ENCODE measurements at regions not wholly inside any gene's neighbourhood (a gene's known extent, or its start where the extent isn't known, plus 50 kb on each side); places are given as distances from the start of the nearest gene placed in this dataset.
"Not testable (repeated sequence)": the region's sequence is repeated elsewhere in the genome, so short reads cannot be mapped to it uniquely, and the experiment has no call there.

- not testable (repeated sequence) for H3K9me3 Mint-ChIP-seq; DNase-seq (ENCODE audit: low spot score in 2 of 2); H3K36me3 Mint-ChIP-seq; H3K27ac Mint-ChIP-seq; ATAC-seq
These were observed 229.7 kb upstream of the PRSS58 start for GRCh38 chr7:142487565-142487964.

- no peak for DNase-seq (ENCODE audit: low spot score in 2 of 2)
- no peak for ATAC-seq
- peak overlapping the region in 1 of 2 donors; percentile 44 for H3K27ac Mint-ChIP-seq
- H3K9me3 Mint-ChIP-seq = no peaks in the 10 kb centered on the region
- no peaks in the 10 kb centered on the region for H3K36me3 Mint-ChIP-seq
These were observed 229.3 kb upstream of the PRSS58 start for GRCh38 chr7:142487124-142487523.

DNA sequence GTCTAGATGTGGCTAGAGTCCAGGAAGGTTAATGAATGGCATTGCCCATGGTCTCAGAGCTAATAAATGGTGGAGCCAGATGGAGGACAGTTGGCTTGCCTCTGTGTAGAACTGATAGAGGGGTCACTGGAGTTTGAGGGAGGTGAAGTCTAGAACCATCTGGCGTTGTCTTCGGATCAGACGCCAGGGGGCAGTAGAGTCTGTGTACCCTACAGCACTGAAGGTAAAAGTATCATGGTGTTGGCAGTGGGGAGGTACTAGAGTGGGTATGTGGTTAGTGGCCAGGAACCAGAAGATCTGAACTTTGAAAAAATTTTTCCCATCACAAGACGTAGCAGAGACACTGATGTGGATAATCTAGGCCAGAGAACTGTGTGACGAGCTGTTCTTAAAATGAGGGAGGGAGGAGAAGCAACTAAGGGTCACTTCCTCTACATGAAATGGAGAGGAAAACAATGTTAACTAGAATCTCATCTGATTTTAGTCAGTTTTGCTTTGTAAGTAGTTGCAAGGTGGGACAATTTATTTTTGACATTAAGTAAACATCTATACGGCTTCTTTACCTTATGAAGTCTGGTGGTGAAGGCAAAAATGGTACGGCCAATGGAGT, 227.9 kb upstream of the PRSS58 start:
- peak; percentile 32 to 54 for ATAC-seq
- no peaks in the 10 kb centered on the region for H3K36me3 Mint-ChIP-seq
- H3K27ac Mint-ChIP-seq = peak overlapping the region in 1 of 2 donors; percentile 37
- no peaks in the 10 kb centered on the region for H3K9me3 Mint-ChIP-seq
- peak in 1 of 2 donors; percentile 25 for DNase-seq (ENCODE audit: low spot score in 2 of 2)

- ATAC-seq (no peak), DNase-seq (ENCODE audit: low spot score in 2 of 2) (no peak)
- no peaks in the 10 kb centered on the region for H3K9me3 Mint-ChIP-seq
- no peaks in the 10 kb centered on the region for H3K36me3 Mint-ChIP-seq
- H3K27ac Mint-ChIP-seq = peak overlapping the region in 1 of 2 donors; percentile 82
These were observed 225.9 kb upstream of the PRSS58 start for GRCh38 chr7:142483659-142484317.

DNA sequence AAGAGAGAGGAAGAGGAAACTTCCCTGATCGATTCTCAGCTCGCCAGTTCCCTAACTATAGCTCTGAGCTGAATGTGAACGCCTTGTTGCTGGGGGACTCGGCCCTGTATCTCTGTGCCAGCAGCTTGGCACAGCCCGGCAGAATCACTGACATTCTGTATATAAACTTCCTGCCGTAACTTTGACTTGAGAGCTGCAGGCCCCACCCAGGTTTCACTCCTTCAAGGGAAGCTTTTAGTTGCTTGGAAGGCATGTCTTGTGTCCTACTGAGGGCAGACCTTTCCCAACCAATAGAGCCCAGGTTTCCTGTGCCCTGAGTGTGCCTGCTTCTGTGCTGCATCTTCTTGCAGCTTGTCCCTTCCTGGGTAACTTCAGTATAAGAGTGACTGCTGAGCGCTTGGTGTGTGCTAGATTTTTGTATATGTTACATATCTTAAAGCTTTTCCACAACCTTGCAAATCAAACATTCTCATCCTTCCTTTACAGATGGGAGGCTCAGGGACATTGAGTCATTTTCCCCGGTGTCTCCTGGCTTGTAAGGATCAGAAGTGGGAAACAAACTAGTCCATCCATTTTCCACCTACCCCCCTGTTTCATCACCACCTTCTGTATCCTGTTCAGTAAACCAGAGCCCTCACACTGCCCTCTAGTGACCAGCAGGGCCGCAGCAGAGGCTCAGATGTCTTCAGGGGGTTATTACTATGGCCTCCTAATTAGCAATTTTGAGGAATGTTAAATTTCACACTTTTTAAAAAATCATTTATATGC, 225.2 kb upstream of the PRSS58 start:
- peak in 1 of 2 donors; percentile 63 for DNase-seq (ENCODE audit: low spot score in 2 of 2)
- H3K36me3 Mint-ChIP-seq = peaks cover 0 to 4% of the 10 kb centered on the region in 2 donors
- peak overlapping the region; percentile 60 to 82 for H3K27ac Mint-ChIP-seq
- ATAC-seq = peak; percentile 83 to 85
- H3K9me3 Mint-ChIP-seq = no peaks in the 10 kb centered on the region

- peak overlapping the region; percentile 69 to 82 for H3K27ac Mint-ChIP-seq
- H3K9me3 Mint-ChIP-seq = no peaks in the 10 kb centered on the region
- ATAC-seq (no peak), DNase-seq (ENCODE audit: low spot score in 2 of 2) (no peak)
- H3K36me3 Mint-ChIP-seq = peaks cover 0 to 5% of the 10 kb centered on the region in 2 donors
These were observed 223.7 kb upstream of the PRSS58 start for GRCh38 chr7:142481548-142481947.

- ATAC-seq (peak; percentile 54 to 62), DNase-seq (ENCODE audit: low spot score in 2 of 2) (peak in 1 of 2 donors; percentile 22)
- no peaks in the 10 kb centered on the region for H3K9me3 Mint-ChIP-seq
- H3K36me3 Mint-ChIP-seq = peaks cover 0 to 5% of the 10 kb centered on the region in 2 donors
- peak overlapping the region in 1 of 2 donors; percentile 77 for H3K27ac Mint-ChIP-seq
These were observed 220.8 kb upstream of the PRSS58 start for GRCh38 chr7:142478479-142479220.

DNA sequence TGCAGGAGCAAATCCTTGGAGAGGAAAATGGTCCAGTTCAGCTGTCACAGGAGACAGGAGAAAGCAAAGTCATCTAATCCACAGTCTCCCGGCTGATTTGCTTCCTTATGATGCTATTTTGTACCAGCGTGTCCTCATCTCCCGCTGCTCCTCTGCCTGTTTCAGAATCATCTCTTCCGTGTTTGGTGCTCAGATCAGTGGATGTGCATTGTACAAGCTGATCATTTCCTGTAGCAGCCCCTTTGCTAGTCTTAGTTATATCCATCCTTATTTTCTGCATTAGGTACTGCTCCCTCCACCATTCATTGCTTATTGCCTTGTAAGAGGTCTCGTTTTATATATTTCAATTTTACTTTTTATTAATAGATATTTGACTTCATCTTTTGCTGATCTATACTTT, 219.9 kb upstream of the PRSS58 start:
- peak overlapping the region in 1 of 2 donors; percentile 77 for H3K27ac Mint-ChIP-seq
- H3K9me3 Mint-ChIP-seq; DNase-seq (ENCODE audit: low spot score in 2 of 2); H3K36me3 Mint-ChIP-seq; ATAC-seq: not testable (repeated sequence)

GRCh38 chr7:142477079-142477651, 219.3 kb upstream of the PRSS58 start:
- Mint-ChIP-seq H3K36me3 (peaks cover 0 to 5% of the 10 kb centered on the region in 2 donors), H3K9me3 (no peaks in the 10 kb centered on the region), H3K27ac (peak overlapping the region in 1 of 2 donors; percentile 77)
- DNase-seq (ENCODE audit: low spot score in 2 of 2) (no peak), ATAC-seq (peak; percentile 17 to 36)

DNA sequence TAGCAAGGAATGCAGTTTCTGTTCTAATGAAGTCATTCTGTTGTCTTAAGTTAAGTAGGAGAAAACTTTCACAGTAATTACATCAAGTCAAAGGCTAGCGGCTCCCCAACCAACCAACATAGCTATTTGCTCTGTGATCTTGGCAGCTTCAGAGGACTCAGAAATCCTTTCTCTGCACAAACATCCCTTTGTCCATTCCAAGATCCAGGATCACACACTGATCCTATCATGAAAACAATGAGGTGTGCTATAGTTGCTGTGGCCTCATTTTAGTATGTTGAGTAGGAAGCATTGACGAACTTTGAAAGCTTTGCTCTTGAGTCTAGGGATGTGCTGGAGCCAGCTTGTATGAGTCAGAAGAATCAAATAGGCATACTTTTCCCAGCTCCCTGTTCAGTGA, 218.2 kb upstream of the PRSS58 start:
- ATAC-seq = no peak
- Mint-ChIP-seq H3K27ac (no peak overlapping the region), H3K9me3 (no peaks in the 10 kb centered on the region), H3K36me3 (peaks cover 0 to 5% of the 10 kb centered on the region in 2 donors)
- DNase-seq (ENCODE audit: low spot score in 2 of 2) = no peak

- Mint-ChIP-seq H3K27ac (no peak overlapping the region), H3K36me3 (no peaks in the 10 kb centered on the region), H3K9me3 (no peaks in the 10 kb centered on the region)
- no peak for DNase-seq (ENCODE audit: low spot score in 2 of 2)
- ATAC-seq = no peak
These were observed 214.0 kb upstream of the PRSS58 start for GRCh38 chr7:142471820-142472219.

- Mint-ChIP-seq H3K27ac (peak overlapping the region; percentile 39 to 50), H3K9me3 (no peaks in the 10 kb centered on the region), H3K36me3 (no peaks in the 10 kb centered on the region)
- DNase-seq (ENCODE audit: low spot score in 2 of 2) = no peak
- no peak for ATAC-seq
These were observed 212.6 kb upstream of the PRSS58 start for GRCh38 chr7:142470544-142470830.

- DNase-seq (ENCODE audit: low spot score in 2 of 2) = no peak
- Mint-ChIP-seq H3K27ac (peak overlapping the region in 1 of 2 donors; percentile 50), H3K9me3 (no peaks in the 10 kb centered on the region), H3K36me3 (no peaks in the 10 kb centered on the region)
- ATAC-seq = no peak
These were observed 212.1 kb upstream of the PRSS58 start for GRCh38 chr7:142469696-142470543.

GRCh38 chr7:142468871-142469665, 211.2 kb upstream of the PRSS58 start:
- ATAC-seq (no peak), DNase-seq (ENCODE audit: low spot score in 2 of 2) (no peak)
- Mint-ChIP-seq H3K9me3 (no peaks in the 10 kb centered on the region), H3K36me3 (no peaks in the 10 kb centered on the region), H3K27ac (peak overlapping the region; percentile 15 to 32)

GRCh38 chr7:142467056-142467655, 209.3 kb upstream of the PRSS58 start:
- not testable (repeated sequence) for H3K27ac Mint-ChIP-seq; DNase-seq (ENCODE audit: low spot score in 2 of 2); H3K36me3 Mint-ChIP-seq; H3K9me3 Mint-ChIP-seq; ATAC-seq

All from activated naive CD4-positive, alpha-beta T cell treated with anti-CD3 and anti-CD28 coated beads, Interleukin-2, amount 50 U/mL, for 72 hours (primary cell).